Testis (tissue), 2 donors: ENCODE measurements at regions not wholly inside any gene's neighbourhood (a gene's known extent, or its start where the extent isn't known, plus 50 kb on each side); places are given as distances from the start of the nearest gene placed in this dataset.

ENCODE experiments used
- DNase-seq: peaks from one replicate; pipeline ENCODE4 v3.0.0-alpha.2; 2019
- H3K27ac ChIP-seq, 2 donors: fragments of 200-600 bp; sonication (generic); one replicate each; pipeline ENCODE4 v1.5.1; 2019
- H3K27me3 ChIP-seq: fragments of 200-600 bp; sonication (generic); one replicate; pipeline ENCODE4 v1.5.1; 2019
- H3K36me3 ChIP-seq: fragments of 200-600 bp; sonication (generic); one replicate; pipeline ENCODE4 v1.5.1; 2017; ENCODE audit warnings: low read depth; ENCODE audit errors: missing control alignments
- H3K4me1 ChIP-seq: fragments of 200-600 bp; sonication (generic); one replicate; pipeline ENCODE4 v1.5.1; 2019
- H3K4me3 ChIP-seq, 2 donors: fragments of 200-600 bp; sonication (generic); one replicate each; pipeline ENCODE4 v1.5.1; 2017 to 2019
- H3K9me3 ChIP-seq: fragments of 200-600 bp; sonication (generic); one replicate; pipeline ENCODE4 v1.5.1; 2017
- CTCF ChIP-seq, 3 experiments: fragments of 450-650 bp in 2 of 3; fragments of 200-600 bp in 1 of 3; sonication (generic) in 1 of 3; IDR thresholded peaks; one replicate each; pipeline ENCODE4 v1.5.1; 2016 to 2019; ENCODE audit warnings: antibody characterized with exemption in 3 of 3, mild to moderate bottlenecking in 2 of 3, moderate library complexity in 1 of 3
- POLR2A ChIP-seq: fragments of 450-650 bp; IDR thresholded peaks from one replicate; pipeline ENCODE4 v1.6.1; 2017; ENCODE audit warnings: antibody characterized with exemption, mild to moderate bottlenecking, moderate library complexity
- WGBS, 2 donors: methylation state at CpG; one replicate each; pipeline ENCODE4 v1.1.5; 2018; 5-methylcytosine and 5-hydroxymethylcytosine counted together
- intact Hi-C: fragments of 100-400 bp; cut with DNase I; formaldehyde crosslinking; loops from one replicate; pipeline ENCODE4 v1.15.1; 2023; ENCODE audit warnings: low total_unique reads

DNA sequence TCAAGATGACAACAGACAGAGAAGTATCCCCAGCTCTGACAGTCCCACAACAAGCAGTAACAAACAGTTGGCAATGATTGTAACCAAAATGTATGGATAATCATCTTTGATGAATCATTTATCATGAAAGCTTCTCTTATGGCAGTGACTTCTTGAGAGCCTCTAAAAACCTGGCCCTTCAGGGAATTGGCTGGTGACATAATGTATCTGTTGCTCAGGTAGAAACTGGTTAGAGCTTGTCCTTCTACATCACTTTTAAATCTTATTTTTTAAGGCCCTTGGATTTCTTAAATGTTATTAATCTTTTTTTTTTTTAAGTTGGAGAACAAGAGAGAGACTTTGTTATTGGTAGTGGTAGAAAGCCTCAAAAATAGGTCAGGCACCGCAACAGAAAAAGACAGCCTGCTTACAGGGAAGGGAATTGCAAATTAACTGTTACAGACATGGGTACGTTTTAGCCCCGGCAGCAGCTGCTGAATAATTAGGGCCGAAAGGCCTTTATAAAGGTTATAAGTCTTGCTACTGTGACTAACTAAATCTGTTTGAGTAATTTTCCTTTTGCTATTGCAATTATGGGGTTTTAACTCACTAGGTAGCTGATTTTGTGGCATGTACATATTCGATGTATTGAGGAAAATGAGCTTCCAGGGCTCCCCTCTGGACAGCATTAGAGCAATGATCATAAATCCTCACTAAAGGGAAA is 207.7 kb upstream of the LRRC4C start:
- Histone ChIP-seq H3K27ac (no peak overlapping the region), H3K27me3 (no peaks in the 10 kb centered on the region), H3K4me3 (no peak overlapping the region), H3K9me3 (no peaks in the 10 kb centered on the region), H3K4me1 (no peaks in the 10 kb centered on the region), H3K36me3 (no peaks in the 10 kb centered on the region)
- intact Hi-C loops, result no loop called here
- WGBS, 2 donors, result 32 to 48% methylated on average over 5 of the region's 5 CpGs
- TF ChIP-seq CTCF (IDR thresholded peaks at IDR 0.05) (no peak), POLR2A (no peak)
- DNase-seq, result no peak

- Histone ChIP-seq H3K27ac (no peak overlapping the region), H3K36me3 (no peaks in the 10 kb centered on the region), H3K4me3 (no peak overlapping the region), H3K27me3 (no peaks in the 10 kb centered on the region), H3K4me1 (no peaks in the 10 kb centered on the region), H3K9me3 (no peaks in the 10 kb centered on the region)
- no peak for DNase-seq
- 94 to 97% methylated on average over 1 of the region's 1 CpG for WGBS, 2 donors
- no peak for TF ChIP-seq CTCF (IDR thresholded peaks at IDR 0.05)
- no peak for TF ChIP-seq POLR2A
- intact Hi-C loops, result no loop called here
Measured at GRCh38 chr11:41675205-41675604, 215.8 kb upstream of the LRRC4C start.

- H3K9me3 ChIP-seq, result no peaks in the 10 kb centered on the region
- 87 to 88% methylated on average over 3 of the region's 3 CpGs for WGBS, 2 donors
- H3K4me3 ChIP-seq, result no peak overlapping the region
- H3K36me3 ChIP-seq, result no peaks in the 10 kb centered on the region
- H3K4me1 ChIP-seq, result no peaks in the 10 kb centered on the region
- DNase-seq, result no peak
- H3K27ac ChIP-seq, result no peak overlapping the region
- TF ChIP-seq CTCF (IDR thresholded peaks at IDR 0.05), result no peak
- no peak for TF ChIP-seq POLR2A
- H3K27me3 ChIP-seq, result no peaks in the 10 kb centered on the region
- intact Hi-C loops, result no loop called here
Measured at GRCh38 chr11:41713030-41713429, 253.6 kb upstream of the LRRC4C start.

DNA sequence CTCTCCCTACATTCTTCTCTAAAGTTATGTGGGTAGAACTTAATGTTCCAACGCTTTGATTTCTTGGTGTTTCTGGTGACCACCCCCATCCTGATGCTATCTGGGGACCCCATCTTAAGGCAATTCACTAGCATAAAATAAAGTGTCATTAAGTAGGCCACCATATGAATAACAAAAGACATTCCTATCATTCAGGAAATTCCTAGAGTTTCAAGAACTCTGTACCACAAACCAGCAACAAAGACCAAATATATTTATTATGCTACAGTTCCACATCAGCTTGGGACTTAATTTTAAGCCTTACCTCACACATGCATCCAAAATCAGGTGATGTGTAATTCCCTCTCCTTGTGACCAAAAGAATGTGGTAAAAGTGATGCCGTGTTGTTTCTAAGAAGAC is 254.6 kb upstream of the LRRC4C start:
- Histone ChIP-seq H3K36me3 (no peaks in the 10 kb centered on the region), H3K9me3 (no peaks in the 10 kb centered on the region), H3K4me3 (no peak overlapping the region), H3K27me3 (no peaks in the 10 kb centered on the region), H3K4me1 (no peaks in the 10 kb centered on the region), H3K27ac (no peak overlapping the region)
- DNase-seq, result no peak
- intact Hi-C loops, result no loop called here
- TF ChIP-seq CTCF (IDR thresholded peaks at IDR 0.05) (no peak), POLR2A (no peak)
- WGBS, 2 donors, result 84 to 91% methylated on average over 2 of the region's 2 CpGs

DNA sequence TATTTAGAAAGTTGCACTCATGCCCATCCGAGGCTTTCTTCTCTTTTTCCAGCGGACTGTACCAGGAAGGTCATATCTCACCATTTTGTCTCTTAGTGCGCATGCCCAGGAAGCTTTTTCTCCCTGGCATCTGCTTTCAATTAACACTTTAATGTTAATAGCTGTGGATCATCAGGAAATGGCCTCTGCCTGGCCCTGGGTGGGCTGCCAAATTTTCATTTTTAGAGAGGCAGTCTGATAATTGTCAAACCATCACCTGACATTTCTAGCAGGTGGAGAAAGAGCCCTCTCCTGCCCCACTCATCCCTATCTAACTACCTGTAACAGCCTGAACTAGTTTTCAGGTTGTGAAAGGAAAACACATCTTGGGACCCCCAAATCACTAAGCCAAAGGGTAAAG is 257.4 kb upstream of the LRRC4C start:
- intact Hi-C loops, result no loop called here
- TF ChIP-seq POLR2A (no peak), CTCF (IDR thresholded peaks at IDR 0.05) (no peak)
- Histone ChIP-seq H3K4me1 (no peaks in the 10 kb centered on the region), H3K9me3 (no peaks in the 10 kb centered on the region), H3K4me3 (no peak overlapping the region), H3K27me3 (no peaks in the 10 kb centered on the region), H3K27ac (no peak overlapping the region), H3K36me3 (no peaks in the 10 kb centered on the region)
- peak; percentile 17 for DNase-seq
- WGBS, 2 donors, result 58 to 63% methylated on average over 3 of the region's 3 CpGs
